Lower lobe of right lung (tissue), 2 donors: ENCODE measurements at regions not wholly inside any gene's neighbourhood (a gene's known extent, or its start where the extent isn't known, plus 50 kb on each side); places are given as distances from the start of the nearest gene placed in this dataset.
A peak's percentile ranks its signal among the peaks of the same experiment; 100 is the strongest.

Experiments used
- ATAC-seq, 2 donors: fragments of 200-7000 bp; cut with Tn5 transposase; one replicate each; pipeline ENCODE4 v1.9.1; 2020 to 2022; ENCODE audit warnings: mild to moderate bottlenecking in 2 of 2, moderate library complexity in 2 of 2
- DNase-seq: peaks from one replicate; pipeline ENCODE4 v3.0.0-alpha.2; 2020
- H3K27ac ChIP-seq: fragments of 200-600 bp; one replicate; pipeline ENCODE4 v1.8.0; 2022
- H3K27me3 ChIP-seq: fragments of 200-600 bp; one replicate; pipeline ENCODE4 v1.8.0; 2022; ENCODE audit warnings: low read depth
- H3K36me3 ChIP-seq: fragments of 200-600 bp; one replicate; pipeline ENCODE4 v1.8.0; 2022; ENCODE audit warnings: mild to moderate bottlenecking
- H3K4me1 ChIP-seq: fragments of 200-600 bp; one replicate; pipeline ENCODE4 v1.8.0; 2022
- H3K4me3 ChIP-seq: fragments of 200-600 bp; one replicate; pipeline ENCODE4 v1.8.0; 2022; ENCODE audit warnings: mild to moderate bottlenecking
- H3K9me3 ChIP-seq: fragments of 200-600 bp; one replicate; pipeline ENCODE4 v1.8.0; 2022
- intact Hi-C: fragments of 100-400 bp; cut with DNase I; formaldehyde crosslinking; loops from one replicate; pipeline ENCODE4 v1.11.0; 2022
- TF ChIP-seq, protein P1 (sequence below): fragments of 200-600 bp; IDR thresholded peaks from one replicate; pipeline ENCODE4 v1.8.0; 2022; ENCODE audit warnings: antibody characterized with exemption, mild to moderate bottlenecking
- donor health status: DM: no; HTN: yes; CAD: no; lungs with severe emphysema.

DNA sequence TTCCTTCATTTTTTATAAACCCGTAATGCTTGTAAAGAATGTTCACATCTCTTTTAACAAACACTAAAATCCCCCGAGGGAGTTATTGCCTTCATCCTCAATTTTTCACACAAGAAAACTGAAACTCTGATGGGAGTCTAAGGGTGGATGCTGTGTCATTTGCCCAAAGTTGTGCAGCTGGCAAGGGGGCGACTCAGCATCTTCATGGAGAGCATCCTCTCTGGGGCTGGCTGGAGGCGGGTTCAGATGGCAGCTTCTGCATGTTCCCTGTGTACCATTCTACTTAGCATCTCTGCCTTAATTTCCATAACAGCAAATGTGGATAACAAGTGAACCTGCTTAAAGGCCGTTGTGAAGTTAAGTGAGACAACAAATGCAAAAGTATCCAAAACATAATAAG is 256.4 kb downstream of the IRS2 start:
- TF ChIP-seq, protein P1, sequence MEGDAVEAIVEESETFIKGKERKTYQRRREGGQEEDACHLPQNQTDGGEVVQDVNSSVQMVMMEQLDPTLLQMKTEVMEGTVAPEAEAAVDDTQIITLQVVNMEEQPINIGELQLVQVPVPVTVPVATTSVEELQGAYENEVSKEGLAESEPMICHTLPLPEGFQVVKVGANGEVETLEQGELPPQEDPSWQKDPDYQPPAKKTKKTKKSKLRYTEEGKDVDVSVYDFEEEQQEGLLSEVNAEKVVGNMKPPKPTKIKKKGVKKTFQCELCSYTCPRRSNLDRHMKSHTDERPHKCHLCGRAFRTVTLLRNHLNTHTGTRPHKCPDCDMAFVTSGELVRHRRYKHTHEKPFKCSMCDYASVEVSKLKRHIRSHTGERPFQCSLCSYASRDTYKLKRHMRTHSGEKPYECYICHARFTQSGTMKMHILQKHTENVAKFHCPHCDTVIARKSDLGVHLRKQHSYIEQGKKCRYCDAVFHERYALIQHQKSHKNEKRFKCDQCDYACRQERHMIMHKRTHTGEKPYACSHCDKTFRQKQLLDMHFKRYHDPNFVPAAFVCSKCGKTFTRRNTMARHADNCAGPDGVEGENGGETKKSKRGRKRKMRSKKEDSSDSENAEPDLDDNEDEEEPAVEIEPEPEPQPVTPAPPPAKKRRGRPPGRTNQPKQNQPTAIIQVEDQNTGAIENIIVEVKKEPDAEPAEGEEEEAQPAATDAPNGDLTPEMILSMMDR, result no peak
- no peak overlapping the region for H3K27ac ChIP-seq
- no peaks in the 10 kb centered on the region for H3K27me3 ChIP-seq
- H3K9me3 ChIP-seq, result no peaks in the 10 kb centered on the region
- intact Hi-C loops, result no loop called here
- no peaks in the 10 kb centered on the region for H3K4me1 ChIP-seq
- DNase-seq (no peak), ATAC-seq (no peak)
- no peak overlapping the region for H3K4me3 ChIP-seq
- H3K36me3 ChIP-seq, result no peaks in the 10 kb centered on the region

DNA sequence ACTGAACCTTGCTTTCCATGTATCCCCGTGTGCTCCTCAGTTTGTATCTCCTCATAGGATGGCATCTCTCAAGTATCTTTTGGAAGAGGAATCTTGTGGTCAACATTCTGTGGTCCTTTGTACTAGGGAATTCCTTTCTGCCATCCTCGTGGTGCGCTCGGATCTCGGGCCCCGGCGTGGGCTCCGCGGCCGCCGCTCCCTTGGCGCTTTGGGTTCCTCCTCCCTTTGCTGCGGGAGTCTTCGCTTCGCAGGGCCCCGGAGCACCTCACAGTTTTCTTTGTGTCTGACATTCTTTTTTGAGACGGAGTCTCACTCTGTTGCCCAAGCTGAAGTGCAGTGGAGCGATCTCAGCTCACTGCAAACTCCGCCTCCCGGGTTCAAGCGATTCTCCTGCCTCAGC is 264.7 kb downstream of the IRS2 start:
- Histone ChIP-seq H3K4me1 (no peaks in the 10 kb centered on the region), H3K27ac (no peak overlapping the region), H3K9me3 (no peaks in the 10 kb centered on the region), H3K4me3 (no peak overlapping the region), H3K36me3 (no peaks in the 10 kb centered on the region), H3K27me3 (no peaks in the 10 kb centered on the region)
- intact Hi-C loops, result no loop called here
- ATAC-seq (no peak), DNase-seq (no peak)
- TF ChIP-seq, protein P1, result no peak

DNA sequence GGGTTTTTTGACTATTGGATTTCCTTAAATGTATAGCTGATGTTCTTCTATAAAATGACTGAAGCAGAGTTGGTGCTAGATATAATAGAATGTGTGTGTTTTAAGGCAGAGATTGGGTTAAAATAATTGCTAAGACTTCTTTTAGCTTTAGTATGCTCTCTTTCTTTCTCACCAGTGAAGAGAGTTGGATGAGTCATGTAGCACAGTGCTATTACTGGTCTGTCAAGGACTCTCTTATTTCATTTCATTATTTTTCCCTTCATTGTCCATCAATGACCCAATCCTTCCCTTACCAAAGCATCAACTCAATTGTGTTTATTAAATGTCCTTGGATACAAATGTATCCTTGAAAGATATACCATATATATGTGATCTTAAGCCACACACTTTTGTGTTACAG is 268.9 kb downstream of the IRS2 start:
- H3K27ac ChIP-seq, result no peak overlapping the region
- H3K4me3 ChIP-seq, result no peak overlapping the region
- no peaks in the 10 kb centered on the region for H3K9me3 ChIP-seq
- intact Hi-C loops, result no loop called here
- H3K36me3 ChIP-seq, result no peaks in the 10 kb centered on the region
- TF ChIP-seq, protein P1, result no peak
- ATAC-seq, result no peak
- no peaks in the 10 kb centered on the region for H3K4me1 ChIP-seq
- no peaks in the 10 kb centered on the region for H3K27me3 ChIP-seq
- no peak for DNase-seq

DNA sequence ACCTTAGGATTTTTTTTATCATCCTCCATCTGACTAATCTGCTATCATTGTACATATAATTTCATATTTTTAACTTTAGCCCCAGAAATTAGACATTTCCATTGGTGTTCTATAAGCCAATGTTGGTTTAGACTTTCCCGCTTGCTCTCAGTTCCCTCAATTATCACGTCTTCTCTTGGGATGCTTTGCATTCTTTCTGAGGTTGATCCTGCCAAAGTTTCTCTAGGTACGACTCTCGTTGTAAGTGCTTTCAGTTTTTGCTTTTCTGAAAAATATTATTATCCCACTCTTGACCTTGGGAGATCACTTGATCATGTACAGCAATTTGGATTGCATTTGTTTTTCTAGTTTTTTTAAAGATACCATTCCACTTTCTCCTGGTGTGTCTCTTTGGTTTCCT is 270.2 kb downstream of the IRS2 start:
- no peak overlapping the region for H3K27ac ChIP-seq
- H3K36me3 ChIP-seq, result no peaks in the 10 kb centered on the region
- intact Hi-C loops, result no loop called here
- no peak for ATAC-seq
- DNase-seq, result no peak
- no peak overlapping the region for H3K4me3 ChIP-seq
- no peaks in the 10 kb centered on the region for H3K9me3 ChIP-seq
- H3K4me1 ChIP-seq, result no peaks in the 10 kb centered on the region
- H3K27me3 ChIP-seq, result no peaks in the 10 kb centered on the region
- TF ChIP-seq, protein P1, result no peak

DNA sequence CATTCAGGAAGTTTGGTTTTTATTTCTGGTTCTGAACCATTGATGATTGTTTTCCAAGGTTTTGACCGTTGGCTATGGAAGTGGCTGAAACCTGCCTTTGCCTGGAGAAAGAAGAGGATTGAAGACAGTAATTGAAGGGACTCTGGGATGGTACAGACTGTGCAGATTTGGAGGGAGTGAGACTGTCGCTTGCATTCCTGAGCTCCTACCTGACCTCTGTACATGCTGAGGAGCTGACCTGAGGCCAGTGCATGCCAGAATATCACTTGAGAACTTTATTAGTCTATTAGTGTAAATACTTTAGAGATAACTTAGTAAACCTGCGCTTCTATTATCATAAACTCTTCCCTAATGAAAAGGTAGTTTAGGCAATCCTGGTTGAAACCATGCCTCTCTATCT is 276.4 kb downstream of the IRS2 start:
- TF ChIP-seq, protein P1, result no peak
- H3K4me3 ChIP-seq, result no peak overlapping the region
- no peaks in the 10 kb centered on the region for H3K4me1 ChIP-seq
- DNase-seq (no peak), ATAC-seq (peak in 1 of 2 donors; percentile 33)
- H3K36me3 ChIP-seq, result no peaks in the 10 kb centered on the region
- intact Hi-C loops, result no loop called here
- no peaks in the 10 kb centered on the region for H3K27me3 ChIP-seq
- no peak overlapping the region for H3K27ac ChIP-seq
- no peaks in the 10 kb centered on the region for H3K9me3 ChIP-seq
